Activated T-cell treated with anti-CD3 and anti-CD28 coated beads, Interleukin-2, amount 50 U/mL, for 72 hours (primary cell): ENCODE measurements at regions not wholly inside any gene's neighbourhood (a gene's known extent, or its start where the extent isn't known, plus 50 kb on each side); places are given as distances from the start of the nearest gene placed in this dataset.

Experiments used
- ATAC-seq, 2 donors: fragments of 150-1000 bp; cut with Tn5 transposase; replicated peaks in 1 of 2; 2 replicates each; pipeline ENCODE4 v1.10.0; 2021; ENCODE audit warnings: moderate library complexity in 2 of 2, mild to moderate bottlenecking in 1 of 2
- DNase-seq, 2 donors: peaks; one replicate each; pipeline ENCODE4 v3.0.0; 2021 to 2022; ENCODE audit warnings: mixed read lengths in 1 of 2
- H3K27ac Mint-ChIP-seq: one replicate; pipeline ENCODE4 v1.8.0; 2022; ENCODE audit warnings: mild to moderate bottlenecking, moderate library complexity, mixed read lengths
- H3K27me3 Mint-ChIP-seq: one replicate; pipeline ENCODE4 v1.8.0; 2022; ENCODE audit warnings: low read depth, mixed read lengths
- H3K36me3 Mint-ChIP-seq, 2 donors: one replicate each; pipeline ENCODE4 v1.8.0; 2022; ENCODE audit warnings: mixed read lengths in 2 of 2, mild to moderate bottlenecking in 1 of 2; ENCODE audit not compliant: insufficient read depth in 2 of 2
- H3K4me1 Mint-ChIP-seq: one replicate; pipeline ENCODE4 v1.8.0; 2022; ENCODE audit warnings: low read depth, mixed read lengths
- H3K4me3 Mint-ChIP-seq, 2 donors: one replicate each; pipeline ENCODE4 v1.8.0; 2022; ENCODE audit warnings: mild to moderate bottlenecking in 2 of 2, mixed read lengths in 2 of 2, moderate library complexity in 2 of 2
- H3K9me3 Mint-ChIP-seq, 2 donors: one replicate each; pipeline ENCODE4 v1.8.0; 2022; ENCODE audit warnings: mixed read lengths in 2 of 2

- no peak overlapping the region for H3K27ac Mint-ChIP-seq
- no peak for ATAC-seq
Observed at GRCh38 chr4:116515959-116516358, 569.4 kb downstream of the TRAM1L1 start.

GRCh38 chr4:116512552-116512951 is 572.8 kb downstream of the TRAM1L1 start:
- Mint-ChIP-seq H3K4me3 (no peak overlapping the region), H3K36me3 (no peaks in the 10 kb centered on the region), H3K9me3 (peaks cover 4 to 5% of the 10 kb centered on the region in 2 donors), H3K27ac (no peak overlapping the region), H3K4me1 (no peaks in the 10 kb centered on the region), H3K27me3 (no peaks in the 10 kb centered on the region)
- no peak for ATAC-seq
- no peak for DNase-seq

More at GRCh38 chr4:116515959-116516358, 569.4 kb downstream of the TRAM1L1 start:
- no peaks in the 10 kb centered on the region for H3K4me1 Mint-ChIP-seq
- no peak overlapping the region for H3K4me3 Mint-ChIP-seq
- DNase-seq: no peak
- no peaks in the 10 kb centered on the region for H3K27me3 Mint-ChIP-seq
- no peaks in the 10 kb centered on the region for H3K36me3 Mint-ChIP-seq
- peaks cover 13 to 14% of the 10 kb centered on the region in 2 donors for H3K9me3 Mint-ChIP-seq

- Mint-ChIP-seq H3K36me3 (no peaks in the 10 kb centered on the region), H3K27me3 (no peaks in the 10 kb centered on the region), H3K27ac (no peak overlapping the region), H3K4me1 (no peaks in the 10 kb centered on the region), H3K9me3 (peaks cover 0 to 4% of the 10 kb centered on the region in 2 donors), H3K4me3 (no peak overlapping the region)
- ATAC-seq (no peak), DNase-seq (no peak)
Observed at GRCh38 chr4:116501954-116502353, 583.4 kb downstream of the TRAM1L1 start.

GRCh38 chr4:116500225-116500624 is 585.2 kb downstream of the TRAM1L1 start:
- H3K9me3 Mint-ChIP-seq: peaks cover 0 to 2% of the 10 kb centered on the region in 2 donors
- ATAC-seq (no peak), DNase-seq (no peak)
- H3K4me1 Mint-ChIP-seq: no peaks in the 10 kb centered on the region
- no peaks in the 10 kb centered on the region for H3K27me3 Mint-ChIP-seq
- no peaks in the 10 kb centered on the region for H3K36me3 Mint-ChIP-seq
- H3K4me3 Mint-ChIP-seq: no peak overlapping the region
- no peak overlapping the region for H3K27ac Mint-ChIP-seq

GRCh38 chr4:116489739-116490138 is 595.6 kb downstream of the TRAM1L1 start:
- H3K9me3 Mint-ChIP-seq: peaks cover 5% of the 10 kb centered on the region in 2 donors

GRCh38 chr4:116486401-116486800 is 599.0 kb downstream of the TRAM1L1 start:
- H3K36me3 Mint-ChIP-seq: no peaks in the 10 kb centered on the region
- no peak for DNase-seq
- peaks cover 5 to 10% of the 10 kb centered on the region in 2 donors for H3K9me3 Mint-ChIP-seq
- no peaks in the 10 kb centered on the region for H3K27me3 Mint-ChIP-seq
- no peak overlapping the region for H3K27ac Mint-ChIP-seq
- no peaks in the 10 kb centered on the region for H3K4me1 Mint-ChIP-seq
- ATAC-seq: no peak
- H3K4me3 Mint-ChIP-seq: no peak overlapping the region

More at GRCh38 chr4:116489739-116490138, 595.6 kb downstream of the TRAM1L1 start:
- Mint-ChIP-seq H3K27ac (no peak overlapping the region), H3K4me3 (no peak overlapping the region), H3K27me3 (no peaks in the 10 kb centered on the region), H3K4me1 (no peaks in the 10 kb centered on the region), H3K36me3 (no peaks in the 10 kb centered on the region)
- DNase-seq: no peak
- no peak for ATAC-seq

GRCh38 chr4:116480546-116480945 is 604.8 kb downstream of the TRAM1L1 start:
- Mint-ChIP-seq H3K27me3 (no peaks in the 10 kb centered on the region), H3K4me1 (no peaks in the 10 kb centered on the region), H3K27ac (no peak overlapping the region), H3K4me3 (no peak overlapping the region), H3K36me3 (no peaks in the 10 kb centered on the region), H3K9me3 (peaks cover 6 to 8% of the 10 kb centered on the region in 2 donors)
- ATAC-seq: no peak
- no peak for DNase-seq

GRCh38 chr4:116478343-116478742 is 607.0 kb downstream of the TRAM1L1 start:
- peaks cover 6 to 8% of the 10 kb centered on the region in 2 donors for H3K9me3 Mint-ChIP-seq
- H3K4me1 Mint-ChIP-seq: no peaks in the 10 kb centered on the region
- no peak overlapping the region for H3K27ac Mint-ChIP-seq
- ATAC-seq (no peak), DNase-seq (no peak)
- no peaks in the 10 kb centered on the region for H3K27me3 Mint-ChIP-seq
- no peak overlapping the region for H3K4me3 Mint-ChIP-seq
- H3K36me3 Mint-ChIP-seq: no peaks in the 10 kb centered on the region

GRCh38 chr4:116469582-116469981 is 615.8 kb downstream of the TRAM1L1 start:
- H3K4me1 Mint-ChIP-seq: no peaks in the 10 kb centered on the region
- no peaks in the 10 kb centered on the region for H3K27me3 Mint-ChIP-seq
- H3K9me3 Mint-ChIP-seq: peaks cover 2 to 3% of the 10 kb centered on the region in 2 donors
- peaks cover 0 to 2% of the 10 kb centered on the region in 2 donors for H3K36me3 Mint-ChIP-seq
- ATAC-seq: no peak
- H3K4me3 Mint-ChIP-seq: no peak overlapping the region
- H3K27ac Mint-ChIP-seq: no peak overlapping the region
- DNase-seq: no peak

GRCh38 chr4:116453127-116453526 is 632.2 kb downstream of the TRAM1L1 start:
- H3K27me3 Mint-ChIP-seq: no peaks in the 10 kb centered on the region
- H3K4me3 Mint-ChIP-seq: no peak overlapping the region
- no peak for DNase-seq
- ATAC-seq: no peak
- H3K4me1 Mint-ChIP-seq: no peaks in the 10 kb centered on the region
- H3K9me3 Mint-ChIP-seq: peaks cover 0 to 2% of the 10 kb centered on the region in 2 donors
- H3K36me3 Mint-ChIP-seq: no peaks in the 10 kb centered on the region
- H3K27ac Mint-ChIP-seq: no peak overlapping the region

- no peaks in the 10 kb centered on the region for H3K27me3 Mint-ChIP-seq
- no peaks in the 10 kb centered on the region for H3K36me3 Mint-ChIP-seq
- DNase-seq (no peak), ATAC-seq (no peak)
- H3K4me1 Mint-ChIP-seq: no peaks in the 10 kb centered on the region
- no peak overlapping the region for H3K27ac Mint-ChIP-seq
- no peaks in the 10 kb centered on the region for H3K9me3 Mint-ChIP-seq
- no peak overlapping the region for H3K4me3 Mint-ChIP-seq
Observed at GRCh38 chr4:116449764-116450163, 635.6 kb downstream of the TRAM1L1 start.

GRCh38 chr4:116444117-116444516 is 641.3 kb downstream of the TRAM1L1 start:
- no peak for ATAC-seq
- H3K27ac Mint-ChIP-seq: no peak overlapping the region
- peaks cover 0 to 1% of the 10 kb centered on the region in 2 donors for H3K9me3 Mint-ChIP-seq
- no peaks in the 10 kb centered on the region for H3K36me3 Mint-ChIP-seq
- DNase-seq: no peak
- no peaks in the 10 kb centered on the region for H3K4me1 Mint-ChIP-seq
- no peak overlapping the region for H3K4me3 Mint-ChIP-seq
- no peaks in the 10 kb centered on the region for H3K27me3 Mint-ChIP-seq

GRCh38 chr4:116438981-116439729 is 646.2 kb downstream of the TRAM1L1 start:
- no peak for ATAC-seq
- Mint-ChIP-seq H3K36me3 (no peaks in the 10 kb centered on the region), H3K9me3 (peaks cover 3% of the 10 kb centered on the region in 2 donors), H3K27me3 (no peaks in the 10 kb centered on the region), H3K27ac (no peak overlapping the region), H3K4me3 (no peak overlapping the region), H3K4me1 (no peaks in the 10 kb centered on the region)
- DNase-seq: no peak

GRCh38 chr4:116438417-116438816 is 647.0 kb downstream of the TRAM1L1 start:
- no peak overlapping the region for H3K4me3 Mint-ChIP-seq
- no peak for DNase-seq
- no peaks in the 10 kb centered on the region for H3K4me1 Mint-ChIP-seq
- no peak for ATAC-seq
- no peaks in the 10 kb centered on the region for H3K27me3 Mint-ChIP-seq
- H3K9me3 Mint-ChIP-seq: peaks cover 3% of the 10 kb centered on the region in 2 donors
- H3K27ac Mint-ChIP-seq: no peak overlapping the region
- H3K36me3 Mint-ChIP-seq: no peaks in the 10 kb centered on the region
